Mesenchymal stem cell (in vitro differentiated cells and primary cell): ENCODE measurements at regions not wholly inside any gene's neighbourhood (a gene's known extent, or its start where the extent isn't known, plus 50 kb on each side); places are given as distances from the start of the nearest gene placed in this dataset.

ENCODE experiments used
- DNase-seq: peaks from one replicate; pipeline ENCODE4 v3.0.0-alpha.2; 2013
- H2AFZ ChIP-seq: one replicate; pipeline ENCODE4 v1.6.1; 2013; ENCODE audit warnings: low read depth, mild to moderate bottlenecking, control low read depth, inconsistent platforms, low read length, moderate library complexity
- H2AK5ac ChIP-seq: 2 replicates; pipeline ENCODE4 v1.6.1; 2013; ENCODE audit warnings: low read length, moderate library complexity, mild to moderate bottlenecking, inconsistent platforms; ENCODE audit not compliant: severe bottlenecking
- H2BK120ac ChIP-seq: one replicate; pipeline ENCODE4 v1.6.1; 2013; ENCODE audit warnings: low read depth, mild to moderate bottlenecking, inconsistent platforms, low read length, moderate library complexity
- H2BK12ac ChIP-seq, 2 experiments: one replicate each; pipeline ENCODE4 v1.6.1; 2013; ENCODE audit warnings: inconsistent platforms in 2 of 2, low read length in 2 of 2, mild to moderate bottlenecking in 2 of 2, moderate library complexity in 2 of 2, control low read depth in 1 of 2
- H2BK15ac ChIP-seq: one replicate; pipeline ENCODE4 v1.6.1; 2013; ENCODE audit warnings: mild to moderate bottlenecking, low read depth, inconsistent platforms; ENCODE audit not compliant: poor library complexity, severe bottlenecking
- H2BK5ac ChIP-seq: 2 replicates; pipeline ENCODE4 v1.6.1; 2013; ENCODE audit warnings: low read depth, mild to moderate bottlenecking, low read length, control low read depth, inconsistent platforms; ENCODE audit not compliant: poor library complexity, severe bottlenecking
- H3K14ac ChIP-seq, 2 experiments: one replicate each; pipeline ENCODE4 v1.6.1; 2013; ENCODE audit warnings: inconsistent platforms in 2 of 2, low read length in 2 of 2, control low read depth in 1 of 2, mild to moderate bottlenecking in 1 of 2, moderate library complexity in 1 of 2
- H3K18ac ChIP-seq, 2 experiments: one replicate each; pipeline ENCODE4 v1.6.1; 2013; ENCODE audit warnings: inconsistent platforms in 2 of 2, low read length in 2 of 2, control low read depth in 1 of 2, low read depth in 1 of 2, mild to moderate bottlenecking in 1 of 2
- H3K23ac ChIP-seq, 2 experiments: one replicate each; pipeline ENCODE4 v1.6.1; 2013; ENCODE audit warnings: inconsistent platforms in 2 of 2, low read length in 2 of 2, mild to moderate bottlenecking in 2 of 2, moderate library complexity in 2 of 2, control low read depth in 1 of 2
- H3K27ac ChIP-seq: 2 replicates; pipeline ENCODE4 v1.5.1; 2013; ENCODE audit warnings: mild to moderate bottlenecking, moderate library complexity, low read length, control low read depth, inconsistent platforms; ENCODE audit not compliant: poor library complexity, severe bottlenecking
- H3K27me3 ChIP-seq, 2 experiments: 2 replicates each; pipeline versions ENCODE4 v1.6.1 to v1.7.0; 2013; ENCODE audit warnings: low read length in 2 of 2, mild to moderate bottlenecking in 2 of 2, moderate library complexity in 2 of 2, control low read depth in 1 of 2, inconsistent platforms in 1 of 2; ENCODE audit not compliant: control insufficient read depth in 1 of 2, insufficient read depth in 1 of 2
- H3K36me3 ChIP-seq, 2 experiments: 2 replicates each; pipeline versions ENCODE4 v1.6.1 to v1.7.0; 2013; ENCODE audit warnings: low read length in 2 of 2, control low read depth in 1 of 2, inconsistent platforms in 1 of 2, low read depth in 1 of 2, mild to moderate bottlenecking in 1 of 2; ENCODE audit not compliant: insufficient read depth in 2 of 2, control insufficient read depth in 1 of 2
- H3K4ac ChIP-seq, 2 experiments: one replicate each; pipeline ENCODE4 v1.6.1; 2013; ENCODE audit warnings: inconsistent platforms in 2 of 2, low read length in 2 of 2, mild to moderate bottlenecking in 2 of 2, moderate library complexity in 2 of 2, control low read depth in 1 of 2, low read depth in 1 of 2
- H3K4me1 ChIP-seq: 2 replicates; pipeline ENCODE4 v1.6.1; 2013; ENCODE audit warnings: low read depth, low read length, control low read depth; ENCODE audit not compliant: control insufficient read depth, insufficient read depth
- H3K4me2 ChIP-seq: 2 replicates; pipeline ENCODE4 v1.6.1; 2013; ENCODE audit warnings: low read length, mild to moderate bottlenecking, inconsistent platforms; ENCODE audit not compliant: poor library complexity, severe bottlenecking
- H3K4me3 ChIP-seq, 2 experiments: 2 replicates each; pipeline versions ENCODE4 v1.5.1 to v1.7.0; 2013; ENCODE audit warnings: low read length in 2 of 2, mild to moderate bottlenecking in 2 of 2, control low read depth in 1 of 2, low read depth in 1 of 2; ENCODE audit not compliant: insufficient read depth in 1 of 2
- H3K79me1 ChIP-seq: replicated peaks from 2 replicates; pipeline ENCODE4 v1.6.1; 2013; ENCODE audit warnings: mild to moderate bottlenecking, control low read depth, low read length, inconsistent platforms; ENCODE audit not compliant: poor library complexity, severe bottlenecking
- H3K9ac ChIP-seq: 2 replicates; pipeline ENCODE4 v1.7.0; 2013; ENCODE audit warnings: mild to moderate bottlenecking, low read length, moderate library complexity
- H3K9me3 ChIP-seq: 2 replicates; pipeline ENCODE4 v1.7.0; 2013; ENCODE audit warnings: mild to moderate bottlenecking, low read length; ENCODE audit not compliant: control insufficient read depth
- H4K8ac ChIP-seq: one replicate; pipeline ENCODE4 v1.6.1; 2013; ENCODE audit warnings: inconsistent platforms, mild to moderate bottlenecking, low read length, moderate library complexity
- H4K91ac ChIP-seq: one replicate; pipeline ENCODE4 v1.6.1; 2013; ENCODE audit warnings: mild to moderate bottlenecking, low read length, inconsistent platforms
- WGBS: methylation state at CpG from one replicate; pipeline ENCODE4 v1.1.7; 2013; ENCODE audit warnings: mixed read lengths; 5-methylcytosine and 5-hydroxymethylcytosine counted together

DNA sequence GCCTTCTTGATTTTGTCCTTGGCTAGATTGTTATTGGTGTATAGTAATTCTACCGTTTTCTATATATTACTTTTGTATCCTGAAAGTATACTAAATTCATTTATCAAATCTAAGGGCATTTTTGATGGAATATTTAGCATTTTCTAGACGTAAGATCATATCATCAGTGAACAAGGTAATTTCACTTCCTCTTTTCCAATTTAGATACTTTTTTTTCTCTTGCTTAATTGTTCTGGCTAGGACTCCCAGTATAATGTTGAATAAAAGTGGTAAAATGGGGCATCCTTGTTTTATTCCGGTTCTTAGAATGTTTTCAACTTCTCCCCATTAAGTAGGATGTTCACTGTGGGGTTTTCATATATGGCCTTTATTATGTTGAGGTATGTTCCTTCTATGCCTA lies 260.7 kb downstream of the POLR1F start:
- H3K9me3 ChIP-seq = peaks cover 3% of the 10 kb centered on the region
- no peak overlapping the region for H3K4me2 ChIP-seq
- H4K8ac ChIP-seq = no peak overlapping the region
- no peak overlapping the region for H2BK5ac ChIP-seq
- no peak overlapping the region for H2AK5ac ChIP-seq
- no peak overlapping the region for H3K14ac ChIP-seq
- no peak overlapping the region for H2AFZ ChIP-seq
- H2BK15ac ChIP-seq = no peak overlapping the region
- no peak overlapping the region for H2BK12ac ChIP-seq
- no peak overlapping the region for H3K18ac ChIP-seq
- no peaks in the 10 kb centered on the region for H3K4me1 ChIP-seq
- H2BK120ac ChIP-seq = no peak overlapping the region
- WGBS = 92% methylated on average over 1 of the region's 3 CpGs
- no peaks in the 10 kb centered on the region for H3K27me3 ChIP-seq
- no peak for DNase-seq
- H3K4ac ChIP-seq = no peak overlapping the region
- no peak overlapping the region for H3K9ac ChIP-seq
- H3K79me1 ChIP-seq = no peaks in the 10 kb centered on the region
- no peaks in the 10 kb centered on the region for H3K36me3 ChIP-seq
- H3K4me3 ChIP-seq = no peak overlapping the region
- H4K91ac ChIP-seq = no peak overlapping the region
- H3K27ac ChIP-seq = no peak overlapping the region
- H3K23ac ChIP-seq = no peak overlapping the region

DNA sequence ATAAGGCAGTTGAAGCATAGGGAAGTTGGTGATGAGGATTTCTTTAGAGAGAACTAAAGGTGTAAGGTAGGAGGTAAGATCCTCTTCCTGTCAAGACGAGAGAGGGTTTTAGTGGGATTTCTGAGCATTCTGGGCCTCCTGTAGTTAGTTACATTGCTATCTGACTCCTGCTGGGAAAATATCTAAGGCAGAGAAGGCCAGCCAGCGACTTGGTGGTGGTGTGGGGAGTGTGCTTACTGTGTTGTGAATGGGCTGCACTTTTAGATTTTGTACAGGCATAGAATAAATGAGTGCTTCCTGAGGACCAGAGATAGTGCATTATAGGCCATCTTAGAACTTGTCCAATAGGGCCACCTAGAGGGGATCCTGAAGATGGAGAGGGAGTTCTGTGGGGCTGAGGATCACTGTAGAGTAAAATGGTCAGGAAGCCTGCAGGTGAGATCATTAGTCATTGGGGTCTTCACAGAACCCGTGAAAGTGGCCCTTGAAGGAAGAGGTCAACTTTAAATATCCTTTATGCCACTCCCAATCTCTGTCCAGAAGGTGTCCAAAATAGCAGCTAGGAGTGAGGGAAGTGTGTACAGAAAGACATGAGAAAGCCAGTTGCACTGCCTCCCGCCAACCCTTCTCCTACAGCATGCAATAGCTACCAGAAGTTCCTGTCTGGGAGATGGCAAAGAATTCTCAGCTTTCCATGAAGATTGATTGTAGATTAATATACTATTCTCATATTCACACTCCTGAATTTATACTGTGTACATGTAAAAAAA lies 266.6 kb downstream of the POLR1F start:
- Histone ChIP-seq H3K4me2 (no peak overlapping the region), H2BK5ac (no peak overlapping the region), H4K8ac (no peak overlapping the region), H3K4me3 (no peak overlapping the region), H3K18ac (no peak overlapping the region), H4K91ac (no peak overlapping the region), H3K23ac (no peak overlapping the region), H3K79me1 (no peaks in the 10 kb centered on the region), H2BK15ac (no peak overlapping the region), H2AK5ac (no peak overlapping the region), H3K27ac (no peak overlapping the region), H3K4me1 (no peaks in the 10 kb centered on the region), H3K36me3 (no peaks in the 10 kb centered on the region), H2BK12ac (no peak overlapping the region), H3K4ac (no peak overlapping the region), H3K14ac (no peak overlapping the region), H3K9ac (no peak overlapping the region), H3K27me3 (no peaks in the 10 kb centered on the region), H2BK120ac (no peak overlapping the region), H3K9me3 (no peaks in the 10 kb centered on the region), H2AFZ (no peak overlapping the region)
- 50% methylated on average over 2 of the region's 4 CpGs for WGBS
- DNase-seq = peak; percentile 70

DNA sequence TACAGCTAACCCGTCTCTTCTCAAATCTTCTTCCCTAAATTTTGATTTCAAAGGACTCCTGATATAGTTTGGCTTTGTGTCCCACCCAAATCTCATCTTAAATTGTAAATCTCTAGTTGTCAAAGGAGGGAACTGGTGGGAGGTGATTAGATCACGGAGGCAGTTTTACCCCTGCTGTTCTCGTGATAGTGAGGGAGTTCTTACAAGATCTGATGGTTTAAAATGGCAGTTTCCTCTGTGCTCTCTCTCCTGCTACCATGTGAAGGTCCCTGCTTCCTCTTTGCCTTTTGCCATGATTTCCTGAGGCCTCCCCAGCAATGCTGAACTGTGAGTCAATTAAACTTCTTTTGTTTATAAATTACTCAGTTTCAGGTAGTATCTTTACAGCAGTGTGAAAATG lies 269.3 kb downstream of the POLR1F start:
- Histone ChIP-seq H4K8ac (no peak overlapping the region), H2AFZ (no peak overlapping the region), H2AK5ac (no peak overlapping the region), H3K4ac (no peak overlapping the region), H3K4me2 (no peak overlapping the region), H3K27me3 (no peaks in the 10 kb centered on the region), H3K9ac (no peak overlapping the region), H4K91ac (no peak overlapping the region), H3K14ac (no peak overlapping the region), H3K36me3 (no peaks in the 10 kb centered on the region), H3K79me1 (no peaks in the 10 kb centered on the region), H2BK120ac (no peak overlapping the region), H3K23ac (no peak overlapping the region), H3K4me1 (no peaks in the 10 kb centered on the region), H2BK5ac (no peak overlapping the region), H3K9me3 (no peaks in the 10 kb centered on the region), H3K18ac (no peak overlapping the region), H2BK15ac (no peak overlapping the region), H3K27ac (no peak overlapping the region), H3K4me3 (no peak overlapping the region), H2BK12ac (no peak overlapping the region)
- no peak for DNase-seq
- WGBS = 67% methylated on average over 3 of the region's 3 CpGs

DNA sequence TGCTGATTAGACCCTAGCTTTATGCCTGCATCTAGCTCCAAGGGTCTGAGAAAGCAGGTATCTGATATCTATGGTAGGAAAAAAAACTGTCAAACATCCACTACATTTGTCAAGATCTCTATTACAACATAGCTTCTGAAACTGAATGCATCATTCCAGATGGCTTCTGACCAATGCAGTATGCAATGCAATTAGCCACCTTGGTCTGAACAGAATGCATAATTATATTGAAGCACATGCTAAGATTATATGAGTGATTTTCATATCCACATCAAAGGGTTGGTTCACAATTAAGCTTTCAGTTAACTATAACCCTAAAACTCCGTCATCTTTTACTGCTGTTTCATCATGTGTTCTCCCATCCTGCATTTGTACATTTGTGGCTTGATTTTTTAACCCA lies 271.4 kb downstream of the POLR1F start:
- no peak for DNase-seq
- H2BK120ac ChIP-seq = no peak overlapping the region
- no peak overlapping the region for H3K18ac ChIP-seq
- H2BK5ac ChIP-seq = no peak overlapping the region
- no peaks in the 10 kb centered on the region for H3K36me3 ChIP-seq
- no peak overlapping the region for H2AK5ac ChIP-seq
- H2BK15ac ChIP-seq = no peak overlapping the region
- H3K9me3 ChIP-seq = no peaks in the 10 kb centered on the region
- no peak overlapping the region for H3K27ac ChIP-seq
- no peak overlapping the region for H3K4ac ChIP-seq
- H3K4me2 ChIP-seq = no peak overlapping the region
- H3K9ac ChIP-seq = no peak overlapping the region
- no peaks in the 10 kb centered on the region for H3K4me1 ChIP-seq
- H2AFZ ChIP-seq = no peak overlapping the region
- H4K8ac ChIP-seq = no peak overlapping the region
- no peak overlapping the region for H3K23ac ChIP-seq
- WGBS = 98% methylated on average over 1 of the region's 1 CpG
- H3K27me3 ChIP-seq = no peaks in the 10 kb centered on the region
- H2BK12ac ChIP-seq = no peak overlapping the region
- H3K79me1 ChIP-seq = no peaks in the 10 kb centered on the region
- H4K91ac ChIP-seq = no peak overlapping the region
- H3K4me3 ChIP-seq = no peak overlapping the region
- no peak overlapping the region for H3K14ac ChIP-seq
